SH-SY5Y (cell line): ENCODE measurements at regions not wholly inside any gene's neighbourhood (a gene's known extent, or its start where the extent isn't known, plus 50 kb on each side); places are given as distances from the start of the nearest gene placed in this dataset.

ENCODE experiments used
- GATA2 ChIP-seq: IDR thresholded peaks from 2 replicates; pipeline ENCODE4 v1.6.1; 2011; ENCODE audit warnings: mild to moderate bottlenecking, low read depth, low read length
- GATA3 ChIP-seq: IDR thresholded peaks from 2 replicates; pipeline ENCODE4 v1.6.1; 2011; ENCODE audit warnings: low read depth, mild to moderate bottlenecking, low read length, moderate library complexity

DNA sequence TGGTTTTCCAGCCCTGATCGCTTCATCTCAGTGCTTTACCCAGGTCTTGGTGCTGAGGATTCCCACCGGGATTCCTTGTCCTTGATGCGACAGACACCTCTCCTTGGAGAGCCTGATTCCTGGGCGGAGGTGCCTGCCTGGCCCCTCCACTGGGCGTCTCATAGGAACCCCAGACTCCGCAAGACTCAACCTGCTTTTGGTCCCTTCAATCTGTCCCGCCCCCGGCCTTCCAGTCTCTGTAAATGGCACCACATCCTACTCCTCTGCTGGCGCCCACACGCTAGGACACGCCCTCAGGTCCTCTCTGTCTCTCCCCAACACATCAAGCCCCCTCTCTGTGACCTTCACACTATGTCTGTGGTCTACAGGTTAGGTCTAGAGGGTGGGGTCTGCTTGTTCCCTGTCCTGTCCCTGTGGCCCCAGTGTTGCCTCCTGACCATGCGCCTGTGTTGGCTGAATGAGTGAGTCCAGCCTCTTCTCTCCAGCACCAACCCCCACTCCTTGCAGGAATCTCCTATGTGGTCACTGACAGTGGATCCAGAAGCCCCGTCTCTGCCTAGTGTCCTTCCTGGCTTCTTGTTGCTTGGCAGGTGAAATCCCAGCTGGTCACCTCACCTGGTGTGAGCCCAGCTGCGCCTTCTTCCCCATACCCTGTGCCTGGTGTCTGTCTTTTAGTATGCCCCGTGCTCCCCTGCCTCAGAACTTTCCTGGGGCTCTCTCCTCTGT lies 119.7 kb upstream of the C1orf174 start:
- no peak for TF ChIP-seq GATA3
- no peak for TF ChIP-seq GATA2
